ENCODE measurements at regions not wholly inside any gene's neighbourhood (a gene's known extent, or its start where the extent isn't known, plus 50 kb on each side); places are given as distances from the start of the nearest gene placed in this dataset.

DNA sequence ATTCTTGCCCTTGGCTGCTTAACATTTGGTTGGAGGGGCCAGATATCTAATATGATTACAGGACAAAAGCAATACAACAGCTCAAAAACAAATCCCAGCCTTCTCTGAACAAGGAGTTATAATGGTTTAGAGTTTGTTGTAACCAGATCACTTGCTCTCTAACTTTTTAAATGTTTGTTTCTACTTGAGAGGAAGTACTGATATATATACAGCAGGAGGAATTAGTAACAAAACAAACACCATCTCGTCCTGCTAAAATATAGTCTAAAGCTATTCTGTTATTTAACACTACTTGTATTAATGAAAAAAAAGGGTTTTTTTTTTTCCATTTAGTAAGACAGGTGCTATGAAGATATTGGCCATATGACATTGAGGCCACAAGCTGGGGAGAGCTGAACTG lies 60.9 kb upstream of the TMEM17 start:
- no peak for DNase-seq

DNA sequence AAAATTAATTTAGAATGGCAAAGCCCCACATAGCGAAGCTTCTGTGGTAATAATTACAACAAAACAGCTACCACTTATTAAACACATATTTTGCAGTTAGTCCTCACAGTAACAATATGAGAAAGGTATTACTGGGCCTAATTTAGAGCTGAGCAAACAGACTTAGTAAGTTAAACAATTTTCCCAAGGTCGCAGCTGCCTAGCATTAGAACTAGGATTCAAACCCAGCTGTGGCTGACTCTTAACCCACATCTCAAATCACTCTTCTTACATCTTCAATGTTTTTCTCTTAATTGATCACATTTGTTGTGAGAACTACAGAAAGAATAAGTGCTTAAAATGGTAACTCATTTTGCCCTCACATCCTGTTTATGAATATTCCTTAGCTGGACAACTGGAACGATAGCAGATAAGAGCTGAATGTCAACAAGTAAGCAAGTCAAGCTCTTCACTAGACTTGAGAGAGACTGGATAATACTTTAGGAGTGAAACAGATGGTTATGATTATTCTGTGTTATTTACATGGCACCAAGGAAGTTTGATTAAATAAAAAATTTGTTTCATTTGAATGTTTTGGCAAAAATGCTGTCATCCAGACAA lies 59.4 kb upstream of the TMEM17 start:
- no peak for DNase-seq

DNA sequence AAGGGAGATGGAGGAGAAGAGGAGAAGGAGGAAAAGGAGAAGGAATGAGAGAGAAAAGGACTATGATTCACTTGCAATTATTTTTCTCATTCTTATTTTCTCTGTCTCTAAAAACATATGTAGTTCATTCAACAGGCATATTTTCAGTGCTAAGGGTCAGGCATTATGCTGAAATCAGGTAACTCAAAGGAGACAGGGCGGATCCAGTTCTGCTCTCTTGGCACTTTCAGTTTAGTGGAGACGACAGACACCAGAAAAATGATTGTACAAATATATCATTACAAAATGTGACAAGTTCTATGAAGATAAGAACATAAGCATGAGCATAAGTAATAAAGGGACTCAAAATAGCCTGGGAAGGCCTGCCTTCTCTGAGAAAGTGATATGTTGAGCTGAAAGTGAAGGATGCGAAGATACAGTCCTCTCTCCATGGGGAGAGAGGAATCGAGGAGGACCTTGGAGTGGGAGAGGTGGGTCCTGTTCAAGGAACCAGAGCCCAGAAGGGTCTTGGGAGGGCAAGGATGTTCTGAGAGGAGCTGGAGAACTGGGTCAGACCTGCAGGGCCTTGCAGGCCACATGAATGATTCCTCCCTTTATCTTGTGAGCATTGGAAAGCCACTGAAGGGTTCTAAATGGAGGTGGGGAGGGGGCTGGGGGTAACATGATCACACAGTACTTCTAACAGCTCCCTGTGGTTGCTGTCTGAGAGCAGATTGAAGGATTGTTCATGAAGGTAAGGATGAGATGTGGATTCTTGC lies 58.6 kb upstream of the TMEM17 start:
- no peak for DNase-seq

DNA sequence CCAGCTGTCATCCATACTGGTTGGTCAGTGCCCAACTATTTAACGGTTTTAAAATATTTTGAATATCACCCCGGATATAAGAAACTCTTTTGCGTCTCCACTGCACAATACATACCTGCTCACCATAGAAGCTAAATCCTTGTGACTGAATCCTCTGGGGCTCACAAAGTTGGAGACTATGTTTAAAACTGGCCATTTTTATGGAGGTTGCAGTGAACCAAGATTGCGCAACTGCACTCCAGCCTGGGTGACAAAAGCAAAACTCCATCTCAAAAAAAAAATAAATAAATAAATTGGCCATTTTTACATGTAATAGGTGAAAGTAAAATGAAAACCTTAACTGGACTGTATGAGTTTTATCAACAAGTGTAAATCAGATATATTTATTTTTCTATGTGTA lies 55.6 kb upstream of the TMEM17 start:
- DNase-seq = no peak

DNA sequence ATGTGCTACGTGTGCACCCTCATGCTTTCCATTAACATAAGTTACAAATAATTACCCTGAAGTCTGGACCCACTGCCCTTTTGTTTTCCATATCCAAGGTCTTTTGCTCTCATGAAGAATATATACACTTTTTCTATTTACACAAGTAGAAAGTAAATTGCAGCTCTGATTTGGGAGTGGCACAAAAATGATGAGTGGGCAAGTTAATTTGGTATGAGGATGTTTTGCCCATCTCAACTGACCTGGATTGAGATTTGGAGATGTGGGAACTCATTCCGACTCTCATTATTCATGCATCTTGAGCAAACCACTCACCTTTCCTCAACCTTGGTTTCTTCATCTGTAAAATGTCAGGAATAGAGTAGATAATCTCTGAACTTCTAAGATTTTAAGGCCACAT lies 53.6 kb upstream of the TMEM17 start:
- no peak for DNase-seq

DNA sequence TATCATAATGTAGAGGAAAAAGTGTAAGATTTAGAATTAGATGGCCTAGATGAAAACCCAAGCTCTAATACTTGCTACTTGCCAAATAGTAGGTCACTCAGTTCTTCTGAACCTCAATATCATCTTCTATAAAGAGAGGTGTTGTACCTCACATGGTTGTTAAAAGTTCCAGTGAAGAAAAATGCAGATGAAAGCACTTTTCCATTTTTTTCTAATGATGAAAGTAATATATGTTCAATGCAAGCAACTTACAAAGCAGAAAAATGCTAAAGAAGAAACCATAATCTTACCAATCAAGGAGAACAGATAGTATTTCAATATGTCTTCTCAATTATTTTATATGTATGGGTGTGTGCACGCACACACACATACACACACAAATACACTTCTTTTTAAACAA lies 52.7 kb upstream of the TMEM17 start:
- no peak for DNase-seq

DNA sequence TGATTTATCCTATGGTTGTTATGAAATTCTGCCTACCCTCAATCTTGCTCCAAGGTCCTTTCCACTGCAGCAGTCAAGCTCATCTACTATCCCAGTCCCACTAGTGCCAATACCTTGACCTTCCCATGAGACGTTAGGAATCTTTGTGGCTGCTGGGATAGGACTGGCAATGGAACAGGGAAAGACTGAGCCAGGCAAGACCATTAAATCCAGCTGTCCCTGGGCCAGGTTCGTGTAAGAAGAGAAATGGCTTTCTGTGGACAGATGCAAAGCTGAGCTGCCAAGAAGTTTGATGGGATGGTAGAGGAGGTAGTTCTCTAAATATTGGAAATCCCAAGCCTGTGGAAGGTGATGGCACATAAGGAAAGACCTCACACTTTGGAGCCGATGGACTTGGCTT lies 50.1 kb upstream of the TMEM17 start:
- peak in 1 of 3 donors; percentile 47 for DNase-seq
